SK-N-SH treated with all-trans-retinoic acid at 6 μM for 48 hours (cell line): ENCODE measurements at regions not wholly inside any gene's neighbourhood (a gene's known extent, or its start where the extent isn't known, plus 50 kb on each side); places are given as distances from the start of the nearest gene placed in this dataset.

ENCODE experiments used
- ATAC-seq: fragments of 200-7000 bp; cut with Tn5 transposase; 3 replicates; pipeline ENCODE4 v1.9.1; 2020; ENCODE audit warnings: mild to moderate bottlenecking, moderate library complexity
- ARNTL ChIP-seq: fragments of 450-650 bp; formaldehyde crosslinking; IDR thresholded peaks from 2 replicates; pipeline ENCODE4 v1.5.0; 2020; ENCODE audit warnings: low read depth, mild to moderate bottlenecking, moderate library complexity, borderline replicate concordance
- BACH2 ChIP-seq: fragments of 250-450 bp; sonication (Bioruptor Pico); IDR thresholded peaks from 2 replicates; pipeline ENCODE4 v1.9.0; 2021; ENCODE audit warnings: mild to moderate bottlenecking, borderline replicate concordance
- CREB5 ChIP-seq: fragments of 250-450 bp; sonication (Bioruptor Pico); IDR thresholded peaks from 2 replicates; pipeline ENCODE4 v1.5.1; 2020; ENCODE audit warnings: low read depth, mild to moderate bottlenecking, moderate library complexity
- CSDC2 ChIP-seq: fragments of 250-450 bp; sonication (Bioruptor Pico); IDR thresholded peaks from 2 replicates; pipeline ENCODE4 v1.5.0; 2020; ENCODE audit warnings: mild to moderate bottlenecking, moderate library complexity
- CSRNP3 ChIP-seq: fragments of 250-450 bp; sonication (Bioruptor Pico); IDR thresholded peaks from 2 replicates; pipeline ENCODE4 v1.5.1; 2021; ENCODE audit warnings: mild to moderate bottlenecking, moderate library complexity
- ESRRG ChIP-seq: fragments of 250-450 bp; sonication (Bioruptor Pico); IDR thresholded peaks from 2 replicates; pipeline ENCODE4 v1.6.1; 2021; ENCODE audit warnings: mild to moderate bottlenecking
- GLIS3 ChIP-seq: fragments of 250-450 bp; sonication (Bioruptor Pico); IDR thresholded peaks from 2 replicates; pipeline ENCODE4 v1.5.0; 2020; ENCODE audit warnings: mild to moderate bottlenecking, moderate library complexity
- ISL1 ChIP-seq: fragments of 250-450 bp; sonication (Bioruptor Pico); IDR thresholded peaks from 2 replicates; pipeline ENCODE4 v2.1.2; 2022; ENCODE audit warnings: mild to moderate bottlenecking, moderate library complexity
- OSR1 ChIP-seq: fragments of 250-450 bp; sonication (Bioruptor Pico); IDR thresholded peaks from 2 replicates; pipeline ENCODE4 v1.8.0; 2022; ENCODE audit warnings: moderate library complexity, mild to moderate bottlenecking, inconsistent platforms
- PATZ1 ChIP-seq: fragments of 250-450 bp; sonication (Bioruptor Pico); IDR thresholded peaks from 2 replicates; pipeline ENCODE4 v1.8.0; 2020; ENCODE audit warnings: mild to moderate bottlenecking, moderate library complexity, borderline replicate concordance
- POU6F1 ChIP-seq: fragments of 250-450 bp; sonication (Bioruptor Pico); IDR thresholded peaks from 2 replicates; pipeline ENCODE4 v1.8.0; 2021; ENCODE audit warnings: low read depth, mild to moderate bottlenecking, moderate library complexity, borderline replicate concordance
- PPARA ChIP-seq: fragments of 250-450 bp; sonication (Bioruptor Pico); IDR thresholded peaks from 2 replicates; pipeline ENCODE4 v1.5.0; 2020; ENCODE audit warnings: mild to moderate bottlenecking, borderline replicate concordance
- RARB ChIP-seq: fragments of 250-450 bp; sonication (Bioruptor Pico); IDR thresholded peaks from 2 replicates; pipeline ENCODE4 v1.8.0; 2021; ENCODE audit warnings: mild to moderate bottlenecking, moderate library complexity
- SNAI2 ChIP-seq: fragments of 250-450 bp; sonication (Bioruptor Pico); IDR thresholded peaks from 2 replicates; pipeline ENCODE4 v1.5.0; 2020; ENCODE audit warnings: mild to moderate bottlenecking, moderate library complexity
- TCF4 ChIP-seq: fragments of 250-450 bp; sonication (Bioruptor Pico); IDR thresholded peaks from 2 replicates; pipeline ENCODE4 v1.8.0; 2021; ENCODE audit warnings: mild to moderate bottlenecking, moderate library complexity, borderline replicate concordance
- TOX ChIP-seq: fragments of 250-450 bp; sonication (Bioruptor Pico); IDR thresholded peaks from 2 replicates; pipeline ENCODE4 v1.8.0; 2021; ENCODE audit warnings: mild to moderate bottlenecking, moderate library complexity, borderline replicate concordance
- TSHZ2 ChIP-seq: fragments of 250-450 bp; sonication (Bioruptor Pico); IDR thresholded peaks from 2 replicates; pipeline ENCODE4 v1.5.0; 2020; ENCODE audit warnings: mild to moderate bottlenecking, moderate library complexity
- ZC3H10 ChIP-seq: fragments of 250-450 bp; sonication (Bioruptor Pico); IDR thresholded peaks from 2 replicates; pipeline ENCODE4 v1.5.1; 2021; ENCODE audit warnings: mild to moderate bottlenecking, moderate library complexity
- ZFP3 ChIP-seq: fragments of 250-450 bp; sonication (Bioruptor Pico); IDR thresholded peaks from 2 replicates; pipeline ENCODE4 v1.5.0; 2020; ENCODE audit warnings: mild to moderate bottlenecking, moderate library complexity
- ZFP30 ChIP-seq: fragments of 450-650 bp; formaldehyde crosslinking; IDR thresholded peaks from 2 replicates; pipeline ENCODE4 v1.5.0; 2022; ENCODE audit warnings: mild to moderate bottlenecking, moderate library complexity
- ZNF565 ChIP-seq: fragments of 450-650 bp; formaldehyde crosslinking; conservative IDR thresholded peaks from 2 replicates; pipeline ENCODE4 v1.5.0; 2020; ENCODE audit warnings: low read depth, mild to moderate bottlenecking, moderate library complexity
- ZNF70 ChIP-seq: fragments of 450-650 bp; formaldehyde crosslinking; IDR thresholded peaks from 2 replicates; pipeline ENCODE4 v1.5.0; 2020; ENCODE audit warnings: mild to moderate bottlenecking, moderate library complexity
- ZNF8 ChIP-seq: fragments of 450-650 bp; formaldehyde crosslinking; IDR thresholded peaks from 2 replicates; pipeline ENCODE4 v1.5.0; 2020; ENCODE audit warnings: mild to moderate bottlenecking, moderate library complexity

- no peak for ATAC-seq
- no peak for TF ChIP-seq CSRNP3 (CRISPR knock-in tag)
- TF ChIP-seq CSDC2, result no peak
- no peak for TF ChIP-seq TCF4 (CRISPR knock-in tag)
- no peak for TF ChIP-seq SNAI2 (CRISPR knock-in tag)
- no peak for TF ChIP-seq ZNF565 (CRISPR knock-in tag)
- no peak for TF ChIP-seq TSHZ2
- TF ChIP-seq ISL1, result no peak
- no peak for TF ChIP-seq PPARA
- TF ChIP-seq ZFP30 (CRISPR knock-in tag), result no peak
- TF ChIP-seq CREB5 (CRISPR knock-in tag), result no peak
- no peak for TF ChIP-seq ZC3H10 (CRISPR knock-in tag)
- TF ChIP-seq TOX (CRISPR knock-in tag), result no peak
- no peak for TF ChIP-seq PATZ1 (CRISPR knock-in tag)
- TF ChIP-seq BACH2 (CRISPR knock-in tag), result no peak
- no peak for TF ChIP-seq ZFP3 (CRISPR knock-in tag)
- TF ChIP-seq ARNTL (CRISPR knock-in tag), result no peak
- TF ChIP-seq ZNF8 (CRISPR knock-in tag), result no peak
- no peak for TF ChIP-seq RARB
- TF ChIP-seq, all 23 proteins: peak for 0
Observed at GRCh38 chr3:148202386-148202785, 495.3 kb upstream of the AGTR1 start.

- TF ChIP-seq CSRNP3 (CRISPR knock-in tag) (no peak), ISL1 (no peak), TCF4 (CRISPR knock-in tag) (no peak), ZNF70 (CRISPR knock-in tag) (no peak), PPARA (no peak), OSR1 (CRISPR knock-in tag) (no peak), ZFP30 (CRISPR knock-in tag) (no peak), GLIS3 (CRISPR knock-in tag) (no peak), ZFP3 (CRISPR knock-in tag) (no peak), SNAI2 (CRISPR knock-in tag) (no peak), POU6F1 (CRISPR knock-in tag) (no peak), ZNF565 (CRISPR knock-in tag) (no peak), TOX (CRISPR knock-in tag) (no peak), ESRRG (CRISPR knock-in tag) (no peak), ARNTL (CRISPR knock-in tag) (no peak), CSDC2 (no peak), ZC3H10 (CRISPR knock-in tag) (no peak), ZNF8 (CRISPR knock-in tag) (no peak), PATZ1 (CRISPR knock-in tag) (no peak), BACH2 (CRISPR knock-in tag) (no peak)
- no peak for ATAC-seq
Observed at GRCh38 chr3:148203297-148204010, 494.2 kb upstream of the AGTR1 start.
